Pancreas (tissue), 10 donors: ENCODE measurements at regions not wholly inside any gene's neighbourhood (a gene's known extent, or its start where the extent isn't known, plus 50 kb on each side); places are given as distances from the start of the nearest gene placed in this dataset.

ENCODE experiments used
- ATAC-seq, 4 donors: fragments of 200-7000 bp; cut with Tn5 transposase; one replicate each; pipeline versions ENCODE4 v1.8.0 to v1.9.1; 2020; ENCODE audit warnings: mild to moderate bottlenecking in 4 of 4, moderate library complexity in 4 of 4
- DNase-seq, 6 donors: peaks; one replicate each; pipeline ENCODE4 v3.0.0-alpha.2; 2020
- FAIRE-seq: peaks from 2 replicates; lab custom pipeline; 2012; peaks lifted over from hg19 to GRCh38; lab: Jason Lieb, UNC
- H3K27ac ChIP-seq, 4 donors: fragments of 200-600 bp; sonication (generic); 1 replicate in 3 of 4; 2 replicates in 1 of 4; pipeline versions ENCODE4 v1.5.0 to v1.8.0; 2020
- H3K27me3 ChIP-seq, 4 donors: fragments of 200-600 bp; one replicate each; pipeline ENCODE4 v1.8.0; 2021
- H3K36me3 ChIP-seq, 3 donors: fragments of 200-600 bp; sonication (generic) in 1 of 3; one replicate each; pipeline versions ENCODE4 v1.5.0 to v1.8.0; 2020 to 2021
- H3K4me1 ChIP-seq, 3 donors: fragments of 200-600 bp; one replicate each; pipeline ENCODE4 v1.8.0; 2021
- H3K4me3 ChIP-seq, 4 donors: fragments of 200-600 bp; sonication (generic) in 2 of 4; one replicate each; pipeline versions ENCODE4 v1.5.0 to v1.8.0; 2020 to 2021
- H3K9me3 ChIP-seq, 4 donors: fragments of 200-600 bp; one replicate each; pipeline ENCODE4 v1.8.0; 2021
- WGBS, 2 donors: extraction: QIAGEN DNeasy Blood & Tissue Kit; methylation state at CpG; one replicate each; pipeline ENCODE4 v1.1.7; 2013; 5-methylcytosine and 5-hydroxymethylcytosine counted together
- intact Hi-C, 3 donors: fragments of 100-400 bp; cut with DNase I; formaldehyde crosslinking; loops; one replicate each; pipeline versions ENCODE4 v1.11.1 to v1.14.2; 2022
- TF ChIP-seq, protein P1 (sequence below), 4 donors: fragments of 200-600 bp; sonication (generic) in 3 of 4; IDR thresholded peaks; one replicate each; pipeline versions ENCODE4 v1.5.0 to v1.8.0; 2021; ENCODE audit warnings: antibody characterized with exemption in 4 of 4
- donor health status: healthy with polysubstance abuse.
- donor health status: DM: no; HTN: no; CAD: no; lungs with moderate emphysema.
- donor health status: DM: no; HTN: no; CAD: no.
- donor health status: control.
- donor health status: control.
- donor health status: Bipolar disorder and iron deficiency.
- donor health status: DM: yes; HTN: yes; CAD: no.
- donor health status: DM: no; HTN: no; CAD: no.
- donor health status: DM: no; HTN: no; CAD: no.
- donor health status: DM: yes; HTN: yes; CAD: no.

DNA sequence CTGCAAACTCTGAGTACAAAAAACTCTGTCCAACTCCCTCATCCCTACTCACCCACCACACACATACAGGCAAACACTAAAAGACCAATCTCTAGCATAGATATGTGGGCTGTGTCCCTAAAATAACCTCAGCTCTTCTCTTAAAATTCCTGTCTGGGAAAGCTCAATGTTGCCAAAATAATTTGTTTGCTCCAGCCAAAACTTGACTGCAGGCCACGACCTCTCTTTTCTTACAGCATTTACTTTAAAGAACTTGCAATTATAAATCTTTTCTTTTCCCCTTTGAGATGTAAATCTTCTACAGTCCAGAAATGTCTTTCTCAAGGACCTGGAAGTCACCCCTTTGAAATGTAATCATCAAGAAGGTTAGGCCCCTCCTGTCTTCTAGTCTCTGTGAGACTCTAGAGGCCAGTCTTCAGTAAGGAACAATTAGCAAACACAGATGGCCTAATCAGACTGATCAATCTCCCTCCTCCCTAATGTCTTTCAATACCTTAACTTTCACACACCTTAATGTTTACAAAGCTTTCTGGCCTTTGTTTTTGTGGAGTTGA, 483.6 kb upstream of the RGS18 start:
- FAIRE-seq = no peak
- H3K36me3 ChIP-seq = no peaks in the 10 kb centered on the region
- no peak for DNase-seq
- 70 to 73% methylated on average over 1 of the region's 1 CpG for WGBS, 2 donors
- no peak overlapping the region for H3K27ac ChIP-seq
- TF ChIP-seq, protein P1, sequence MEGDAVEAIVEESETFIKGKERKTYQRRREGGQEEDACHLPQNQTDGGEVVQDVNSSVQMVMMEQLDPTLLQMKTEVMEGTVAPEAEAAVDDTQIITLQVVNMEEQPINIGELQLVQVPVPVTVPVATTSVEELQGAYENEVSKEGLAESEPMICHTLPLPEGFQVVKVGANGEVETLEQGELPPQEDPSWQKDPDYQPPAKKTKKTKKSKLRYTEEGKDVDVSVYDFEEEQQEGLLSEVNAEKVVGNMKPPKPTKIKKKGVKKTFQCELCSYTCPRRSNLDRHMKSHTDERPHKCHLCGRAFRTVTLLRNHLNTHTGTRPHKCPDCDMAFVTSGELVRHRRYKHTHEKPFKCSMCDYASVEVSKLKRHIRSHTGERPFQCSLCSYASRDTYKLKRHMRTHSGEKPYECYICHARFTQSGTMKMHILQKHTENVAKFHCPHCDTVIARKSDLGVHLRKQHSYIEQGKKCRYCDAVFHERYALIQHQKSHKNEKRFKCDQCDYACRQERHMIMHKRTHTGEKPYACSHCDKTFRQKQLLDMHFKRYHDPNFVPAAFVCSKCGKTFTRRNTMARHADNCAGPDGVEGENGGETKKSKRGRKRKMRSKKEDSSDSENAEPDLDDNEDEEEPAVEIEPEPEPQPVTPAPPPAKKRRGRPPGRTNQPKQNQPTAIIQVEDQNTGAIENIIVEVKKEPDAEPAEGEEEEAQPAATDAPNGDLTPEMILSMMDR (IDR thresholded peaks at IDR 0.05) = no peak
- ATAC-seq = no peak
- H3K4me1 ChIP-seq = no peaks in the 10 kb centered on the region
- no peaks in the 10 kb centered on the region for H3K27me3 ChIP-seq
- intact Hi-C loops = no loop called here
- no peak overlapping the region for H3K4me3 ChIP-seq
- no peaks in the 10 kb centered on the region for H3K9me3 ChIP-seq

DNA sequence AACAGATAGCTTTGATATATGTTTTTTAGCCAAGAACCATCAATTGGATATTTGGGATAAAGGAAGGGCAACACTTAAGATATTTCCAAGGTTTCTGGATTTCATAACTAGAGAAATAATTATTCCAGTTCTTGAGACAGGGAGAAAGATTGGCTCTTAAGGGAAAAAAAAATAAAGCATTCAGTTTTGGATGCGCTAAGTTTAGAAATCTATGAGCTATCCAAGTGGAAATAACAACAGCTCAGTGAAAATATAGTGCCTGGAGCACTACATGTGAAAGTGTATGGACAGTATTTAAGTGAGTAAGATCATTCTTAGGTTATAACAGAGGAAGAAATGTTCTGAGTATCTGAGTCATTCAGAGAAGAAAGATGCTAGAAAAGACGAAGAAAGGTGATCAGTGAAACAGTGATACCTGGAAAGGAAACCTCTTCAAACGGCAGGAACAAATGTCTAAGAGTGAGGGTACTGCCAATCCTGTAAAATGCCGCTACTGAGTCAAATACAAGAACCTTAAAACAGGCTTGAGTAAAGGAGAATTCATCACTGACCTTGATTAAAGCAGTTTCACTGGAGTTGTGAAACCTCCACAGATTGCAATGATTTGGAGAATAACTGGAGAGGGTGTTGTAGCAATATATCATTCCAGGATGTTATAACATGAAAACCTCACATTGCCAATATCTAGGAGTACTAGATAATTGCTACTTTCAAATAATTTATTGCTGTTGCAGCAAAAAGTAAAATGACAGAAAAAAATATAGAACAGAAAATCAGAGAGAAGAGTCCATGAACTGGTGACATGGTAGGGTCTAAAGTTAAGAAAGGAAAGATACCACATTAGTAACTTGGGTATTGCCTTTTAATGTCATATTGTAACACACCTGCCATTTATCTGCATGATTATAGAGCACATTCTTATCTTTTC, 482.1 kb upstream of the RGS18 start:
- TF ChIP-seq, protein P1 (IDR thresholded peaks at IDR 0.05) = no peak
- FAIRE-seq = no peak
- H3K36me3 ChIP-seq = no peaks in the 10 kb centered on the region
- no peak overlapping the region for H3K27ac ChIP-seq
- intact Hi-C loops = no loop called here
- no peaks in the 10 kb centered on the region for H3K27me3 ChIP-seq
- WGBS, 2 donors = 66 to 79% methylated on average over 4 of the region's 4 CpGs
- no peaks in the 10 kb centered on the region for H3K4me1 ChIP-seq
- no peak for DNase-seq
- H3K9me3 ChIP-seq = no peaks in the 10 kb centered on the region
- ATAC-seq = no peak
- H3K4me3 ChIP-seq = no peak overlapping the region

DNA sequence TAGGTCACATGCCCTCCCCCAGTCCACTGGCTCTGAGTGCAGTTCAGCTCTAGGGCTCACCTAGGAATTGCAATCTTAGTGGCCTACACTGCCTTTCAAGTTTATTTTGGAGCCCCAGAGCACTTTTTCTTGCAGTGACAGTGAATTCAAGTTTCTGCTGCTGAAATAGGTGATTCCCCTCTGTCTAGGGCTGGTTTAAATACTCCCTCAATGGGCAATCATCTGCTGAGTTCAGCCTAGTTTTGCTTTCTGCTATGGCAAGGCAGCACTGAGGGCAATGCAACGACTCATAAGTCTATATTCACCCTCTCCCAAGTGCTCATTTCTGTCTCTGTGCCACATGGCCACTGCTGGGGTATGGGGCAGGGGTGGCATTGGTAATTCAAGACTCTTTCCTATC, 472.6 kb upstream of the RGS18 start:
- DNase-seq = no peak
- Histone ChIP-seq H3K27me3 (no peaks in the 10 kb centered on the region), H3K27ac (no peak overlapping the region), H3K4me3 (no peak overlapping the region), H3K4me1 (no peaks in the 10 kb centered on the region), H3K9me3 (no peaks in the 10 kb centered on the region), H3K36me3 (no peaks in the 10 kb centered on the region)
- ATAC-seq = no peak
- TF ChIP-seq, protein P1 (IDR thresholded peaks at IDR 0.05) = no peak
- WGBS, 2 donors = 56 to 74% methylated on average over 1 of the region's 1 CpG
- no peak for FAIRE-seq
- intact Hi-C loops = no loop called here

DNA sequence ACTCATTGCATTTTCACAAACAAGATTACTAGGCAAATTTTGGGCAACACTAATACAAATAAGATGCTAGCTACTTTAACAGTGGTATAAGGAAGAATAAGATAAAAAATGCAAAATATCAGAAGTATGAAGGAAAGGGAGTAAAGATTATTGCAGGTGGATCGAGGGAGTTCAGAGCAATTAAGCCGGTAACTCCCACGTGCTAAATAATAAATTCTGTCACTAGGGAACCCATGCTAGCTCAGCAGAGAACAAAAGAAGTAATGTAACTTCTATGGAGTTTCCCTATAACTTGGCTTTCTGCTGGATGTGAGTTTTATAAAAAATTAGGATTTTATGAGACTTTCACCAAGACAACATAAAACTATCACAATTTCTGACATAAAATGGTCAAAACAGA, 470.5 kb upstream of the RGS18 start:
- DNase-seq = no peak
- H3K4me1 ChIP-seq = no peaks in the 10 kb centered on the region
- no peak overlapping the region for H3K4me3 ChIP-seq
- FAIRE-seq = no peak
- no peaks in the 10 kb centered on the region for H3K9me3 ChIP-seq
- TF ChIP-seq, protein P1 (IDR thresholded peaks at IDR 0.05) = no peak
- intact Hi-C loops = no loop called here
- no peak overlapping the region for H3K27ac ChIP-seq
- no peaks in the 10 kb centered on the region for H3K27me3 ChIP-seq
- H3K36me3 ChIP-seq = no peaks in the 10 kb centered on the region
- WGBS, 2 donors = 75 to 79% methylated on average over 3 of the region's 3 CpGs
- ATAC-seq = no peak

DNA sequence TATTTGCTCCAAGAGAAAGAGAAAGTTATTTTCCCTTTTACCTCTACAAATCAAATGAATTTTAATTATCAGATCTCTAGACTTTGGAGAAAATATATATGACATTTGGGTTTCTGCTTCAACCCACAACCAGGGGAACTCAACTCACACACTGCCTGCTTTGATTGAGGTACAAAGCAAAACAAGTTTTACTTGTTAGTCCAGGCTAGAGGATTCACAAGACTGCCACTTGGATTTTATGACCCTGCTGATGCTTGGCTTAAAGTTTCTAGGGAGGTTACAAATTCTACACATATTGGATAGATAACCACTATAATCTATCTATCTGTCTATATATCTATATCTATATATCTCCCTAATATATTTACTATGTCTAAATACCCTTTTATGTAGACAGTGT, 467.3 kb upstream of the RGS18 start:
- H3K36me3 ChIP-seq = no peaks in the 10 kb centered on the region
- H3K4me3 ChIP-seq = no peak overlapping the region
- DNase-seq = no peak
- ATAC-seq = no peak
- no peak overlapping the region for H3K27ac ChIP-seq
- no peak for FAIRE-seq
- no peaks in the 10 kb centered on the region for H3K4me1 ChIP-seq
- intact Hi-C loops = no loop called here
- TF ChIP-seq, protein P1 (IDR thresholded peaks at IDR 0.05) = no peak
- no peaks in the 10 kb centered on the region for H3K27me3 ChIP-seq
- no peaks in the 10 kb centered on the region for H3K9me3 ChIP-seq
